ENCODE measurements at regions not wholly inside any gene's neighbourhood (a gene's known extent, or its start where the extent isn't known, plus 50 kb on each side); places are given as distances from the start of the nearest gene placed in this dataset.

- ChIA-PET CTCF (no interaction called here), POLR2A (ENCODE audit: low non-redundant PET) (no interaction called here)
- no peak for TF ChIP-seq CTCF (conservative IDR thresholded peaks at IDR 0.05; ENCODE audit: low read depth)
- DNase-seq (ENCODE audit: low spot score): no peak
- no peak overlapping the region for H3K27ac ChIP-seq
These were observed 328.6 kb downstream of the TBC1D4 start for GRCh38 chr13:75153386-75153785.

- TF ChIP-seq CTCF (conservative IDR thresholded peaks at IDR 0.05; ENCODE audit: low read depth): no peak
- ChIA-PET POLR2A (ENCODE audit: low non-redundant PET) (no interaction called here), CTCF (no interaction called here)
- no peak overlapping the region for H3K27ac ChIP-seq
- no peak for DNase-seq (ENCODE audit: low spot score)
These were observed 330.8 kb downstream of the TBC1D4 start for GRCh38 chr13:75151081-75151643.

- CTCF ChIA-PET: no interaction called here
- no peak for TF ChIP-seq CTCF (conservative IDR thresholded peaks at IDR 0.05; ENCODE audit: low read depth)
- H3K27ac ChIP-seq: no peak overlapping the region
- POLR2A ChIA-PET (ENCODE audit: low non-redundant PET): no interaction called here
- no peak for DNase-seq (ENCODE audit: low spot score)
These were observed 332.2 kb downstream of the TBC1D4 start for GRCh38 chr13:75149776-75150175.

- ChIA-PET POLR2A (ENCODE audit: low non-redundant PET) (no interaction called here), CTCF (no interaction called here)
- TF ChIP-seq CTCF (conservative IDR thresholded peaks at IDR 0.05; ENCODE audit: low read depth): no peak
- H3K27ac ChIP-seq: no peak overlapping the region
- DNase-seq (ENCODE audit: low spot score): no peak
These were observed 334.0 kb downstream of the TBC1D4 start for GRCh38 chr13:75147946-75148345.

GRCh38 chr13:75146436-75146835 is 335.5 kb downstream of the TBC1D4 start:
- no peak for DNase-seq (ENCODE audit: low spot score)
- CTCF ChIA-PET: interaction anchor here (0.6 kb wide), 1 partner anchor 529 kb away, joined by 3 read pairs; no protein-coding TSS in a partner anchor
- H3K27ac ChIP-seq: no peak overlapping the region
- POLR2A ChIA-PET (ENCODE audit: low non-redundant PET): no interaction called here
- no peak for TF ChIP-seq CTCF (conservative IDR thresholded peaks at IDR 0.05; ENCODE audit: low read depth)

GRCh38 chr13:75145927-75146326 is 336.0 kb downstream of the TBC1D4 start:
- POLR2A ChIA-PET (ENCODE audit: low non-redundant PET): no interaction called here

More at GRCh38 chr13:75145927-75146326, 336.0 kb downstream of the TBC1D4 start:
- CTCF ChIA-PET: no interaction called here
- TF ChIP-seq CTCF (conservative IDR thresholded peaks at IDR 0.05; ENCODE audit: low read depth): no peak
- no peak for DNase-seq (ENCODE audit: low spot score)
- no peak overlapping the region for H3K27ac ChIP-seq
